ENCODE measurements at regions not wholly inside any gene's neighbourhood (a gene's known extent, or its start where the extent isn't known, plus 50 kb on each side); places are given as distances from the start of the nearest gene placed in this dataset.

DNA sequence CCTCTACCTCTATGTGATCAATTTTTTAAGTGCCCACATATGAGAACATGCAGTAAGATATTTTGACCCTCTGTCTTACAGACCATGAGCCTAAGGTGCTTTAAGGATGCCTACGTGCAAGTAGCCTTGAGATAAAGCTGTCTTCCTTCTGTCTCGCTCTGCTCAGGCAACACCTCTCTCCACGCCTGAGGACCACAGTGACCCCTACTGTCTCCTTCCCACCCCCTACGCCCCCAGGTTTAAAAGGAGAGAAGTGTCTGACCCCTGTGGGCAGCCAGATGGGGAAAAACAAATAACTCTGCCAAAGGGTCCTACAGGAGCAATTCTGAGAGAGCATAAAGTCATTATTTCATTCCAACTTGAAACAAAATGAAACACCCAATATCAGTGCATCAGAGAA lies 286.4 kb upstream of the TMEM132C start:
- TF ChIP-seq NFIC (IDR thresholded peaks at IDR 0.05) (no peak), CREB1 (IDR thresholded peaks at IDR 0.05; ENCODE audit: low read depth) (no peak), YY1 (IDR thresholded peaks at IDR 0.05; ENCODE audit: low read depth) (no peak), EP300 (IDR thresholded peaks at IDR 0.05; ENCODE audit: borderline replicate concordance) (no peak), TAF1 (IDR thresholded peaks at IDR 0.05; ENCODE audit: low read depth) (no peak), TCF12 (IDR thresholded peaks at IDR 0.05; ENCODE audit: low read depth) (no peak), TEAD4 (IDR thresholded peaks at IDR 0.05) (no peak), EGR1 (IDR thresholded peaks at IDR 0.05) (no peak), FOXM1 (IDR thresholded peaks at IDR 0.05; ENCODE audit: borderline replicate concordance, low read depth) (no peak), CEBPB (IDR thresholded peaks at IDR 0.05) (no peak), ZBTB7A (IDR thresholded peaks at IDR 0.05; ENCODE audit: low read depth) (no peak), RAD21 (IDR thresholded peaks at IDR 0.05; ENCODE audit: low read depth) (no peak)
- TF ChIP-seq, protein P1, sequence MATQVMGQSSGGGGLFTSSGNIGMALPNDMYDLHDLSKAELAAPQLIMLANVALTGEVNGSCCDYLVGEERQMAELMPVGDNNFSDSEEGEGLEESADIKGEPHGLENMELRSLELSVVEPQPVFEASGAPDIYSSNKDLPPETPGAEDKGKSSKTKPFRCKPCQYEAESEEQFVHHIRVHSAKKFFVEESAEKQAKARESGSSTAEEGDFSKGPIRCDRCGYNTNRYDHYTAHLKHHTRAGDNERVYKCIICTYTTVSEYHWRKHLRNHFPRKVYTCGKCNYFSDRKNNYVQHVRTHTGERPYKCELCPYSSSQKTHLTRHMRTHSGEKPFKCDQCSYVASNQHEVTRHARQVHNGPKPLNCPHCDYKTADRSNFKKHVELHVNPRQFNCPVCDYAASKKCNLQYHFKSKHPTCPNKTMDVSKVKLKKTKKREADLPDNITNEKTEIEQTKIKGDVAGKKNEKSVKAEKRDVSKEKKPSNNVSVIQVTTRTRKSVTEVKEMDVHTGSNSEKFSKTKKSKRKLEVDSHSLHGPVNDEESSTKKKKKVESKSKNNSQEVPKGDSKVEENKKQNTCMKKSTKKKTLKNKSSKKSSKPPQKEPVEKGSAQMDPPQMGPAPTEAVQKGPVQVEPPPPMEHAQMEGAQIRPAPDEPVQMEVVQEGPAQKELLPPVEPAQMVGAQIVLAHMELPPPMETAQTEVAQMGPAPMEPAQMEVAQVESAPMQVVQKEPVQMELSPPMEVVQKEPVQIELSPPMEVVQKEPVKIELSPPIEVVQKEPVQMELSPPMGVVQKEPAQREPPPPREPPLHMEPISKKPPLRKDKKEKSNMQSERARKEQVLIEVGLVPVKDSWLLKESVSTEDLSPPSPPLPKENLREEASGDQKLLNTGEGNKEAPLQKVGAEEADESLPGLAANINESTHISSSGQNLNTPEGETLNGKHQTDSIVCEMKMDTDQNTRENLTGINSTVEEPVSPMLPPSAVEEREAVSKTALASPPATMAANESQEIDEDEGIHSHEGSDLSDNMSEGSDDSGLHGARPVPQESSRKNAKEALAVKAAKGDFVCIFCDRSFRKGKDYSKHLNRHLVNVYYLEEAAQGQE (IDR thresholded peaks at IDR 0.05; ENCODE audit: low read depth): no peak
- TF ChIP-seq, protein P2, sequence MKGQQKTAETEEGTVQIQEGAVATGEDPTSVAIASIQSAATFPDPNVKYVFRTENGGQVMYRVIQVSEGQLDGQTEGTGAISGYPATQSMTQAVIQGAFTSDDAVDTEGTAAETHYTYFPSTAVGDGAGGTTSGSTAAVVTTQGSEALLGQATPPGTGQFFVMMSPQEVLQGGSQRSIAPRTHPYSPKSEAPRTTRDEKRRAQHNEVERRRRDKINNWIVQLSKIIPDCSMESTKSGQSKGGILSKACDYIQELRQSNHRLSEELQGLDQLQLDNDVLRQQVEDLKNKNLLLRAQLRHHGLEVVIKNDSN (IDR thresholded peaks at IDR 0.05): no peak
- TF ChIP-seq, protein P3, sequence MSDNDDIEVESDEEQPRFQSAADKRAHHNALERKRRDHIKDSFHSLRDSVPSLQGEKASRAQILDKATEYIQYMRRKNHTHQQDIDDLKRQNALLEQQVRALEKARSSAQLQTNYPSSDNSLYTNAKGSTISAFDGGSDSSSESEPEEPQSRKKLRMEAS (IDR thresholded peaks at IDR 0.05): no peak

DNA sequence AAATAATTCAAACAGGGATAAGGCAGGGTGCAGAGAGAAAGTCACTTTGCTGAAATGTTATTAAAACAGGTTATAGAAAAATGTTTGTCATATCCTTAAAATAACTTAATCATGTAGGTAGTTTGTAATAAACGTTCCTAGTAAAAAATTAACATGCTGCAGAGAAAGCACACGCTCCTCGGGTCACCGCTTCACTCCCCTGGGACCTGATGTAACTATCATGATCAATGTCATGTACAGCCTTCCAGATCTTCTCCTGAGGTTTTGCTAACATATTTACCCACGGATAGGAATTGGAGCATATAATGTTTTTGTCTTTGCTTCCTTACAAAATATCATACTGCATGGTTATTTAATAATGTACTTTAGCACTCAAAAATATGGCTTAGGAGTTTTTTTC lies 285.1 kb upstream of the TMEM132C start:
- TF ChIP-seq FOXM1 (IDR thresholded peaks at IDR 0.05; ENCODE audit: borderline replicate concordance, low read depth) (no peak), ZBTB7A (IDR thresholded peaks at IDR 0.05; ENCODE audit: low read depth) (no peak)

DNA sequence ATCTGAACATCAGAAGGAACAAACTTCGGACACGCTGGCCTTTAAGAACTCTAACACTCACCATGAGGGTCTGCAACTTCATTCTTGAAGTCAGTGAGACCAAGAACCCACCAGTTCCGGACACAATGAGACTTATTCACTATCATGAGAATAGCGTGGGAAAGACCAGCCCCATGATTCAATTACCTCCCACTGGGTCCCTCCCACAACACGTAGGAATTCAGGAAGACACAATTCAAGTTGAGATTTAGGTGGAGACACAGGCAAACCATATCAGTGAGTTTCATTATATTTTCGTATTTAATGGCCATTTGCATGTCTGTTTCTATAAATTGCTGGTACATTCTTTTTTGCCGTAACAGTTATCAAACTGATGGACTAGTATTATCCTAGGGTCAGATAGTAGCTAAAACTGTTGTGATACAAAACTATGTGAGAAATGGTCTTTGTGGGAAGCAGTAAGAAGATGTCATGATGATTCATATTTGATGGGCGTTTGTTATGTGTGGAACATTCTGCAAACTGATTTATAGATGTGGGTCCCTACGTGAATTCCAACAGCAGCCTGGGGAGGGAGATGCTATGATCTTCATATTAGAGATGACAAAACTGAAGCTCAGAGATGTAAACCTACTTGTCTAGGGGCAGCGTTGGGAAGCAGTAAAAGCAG lies 282.4 kb upstream of the TMEM132C start:
- no peak for TF ChIP-seq TEAD4 (IDR thresholded peaks at IDR 0.05)
- no peak for TF ChIP-seq CEBPB (IDR thresholded peaks at IDR 0.05)
- no peak for TF ChIP-seq ZBTB7A (IDR thresholded peaks at IDR 0.05; ENCODE audit: low read depth)
- TF ChIP-seq EP300 (IDR thresholded peaks at IDR 0.05; ENCODE audit: borderline replicate concordance): no peak
- no peak for TF ChIP-seq CREB1 (IDR thresholded peaks at IDR 0.05; ENCODE audit: low read depth)
- TF ChIP-seq RAD21 (IDR thresholded peaks at IDR 0.05; ENCODE audit: low read depth): no peak

DNA sequence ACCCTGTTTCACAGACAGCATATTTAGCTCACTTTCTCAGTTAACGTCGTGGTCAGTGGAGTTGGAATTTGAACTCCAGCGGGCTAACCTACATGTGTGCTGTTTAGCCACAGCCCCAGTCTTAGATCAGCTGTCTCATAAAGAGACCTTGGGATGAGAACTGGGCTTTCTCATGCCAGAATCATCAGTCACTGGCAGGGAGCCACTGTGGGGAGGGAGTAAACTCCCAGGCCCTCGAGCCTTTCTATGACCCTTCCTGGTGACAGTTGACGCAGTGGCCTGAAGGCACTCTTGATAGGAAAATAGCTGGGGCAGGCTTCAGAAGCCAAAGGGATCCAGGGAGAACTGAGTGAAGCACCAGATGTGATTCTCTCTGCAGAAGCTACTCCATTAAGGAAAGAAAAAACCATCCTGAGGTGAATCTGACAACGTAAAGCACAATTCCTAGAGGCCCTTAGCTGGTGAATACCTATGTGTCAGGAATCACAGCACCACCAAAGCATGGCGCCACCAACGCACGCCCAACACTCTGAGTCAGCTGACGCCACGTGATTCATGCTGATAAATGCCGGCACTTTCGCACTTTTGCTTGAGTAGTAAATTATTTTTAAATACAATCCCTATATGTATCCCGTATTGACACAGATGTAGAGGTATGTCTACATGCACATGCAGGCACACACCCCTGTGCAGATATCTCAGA lies 279.6 kb upstream of the TMEM132C start:
- no peak for TF ChIP-seq TEAD4 (IDR thresholded peaks at IDR 0.05)
- no peak for TF ChIP-seq EGR1 (IDR thresholded peaks at IDR 0.05)
- no peak for TF ChIP-seq FOXM1 (IDR thresholded peaks at IDR 0.05; ENCODE audit: borderline replicate concordance, low read depth)
- no peak for TF ChIP-seq ZBTB7A (IDR thresholded peaks at IDR 0.05; ENCODE audit: low read depth)
- no peak for TF ChIP-seq TAF1 (IDR thresholded peaks at IDR 0.05; ENCODE audit: low read depth)
- no peak for TF ChIP-seq CEBPB (IDR thresholded peaks at IDR 0.05)
- TF ChIP-seq, protein P2 (IDR thresholded peaks at IDR 0.05): no peak
- TF ChIP-seq TCF12 (IDR thresholded peaks at IDR 0.05; ENCODE audit: low read depth): no peak
- TF ChIP-seq, protein P3 (IDR thresholded peaks at IDR 0.05): no peak
- TF ChIP-seq, protein P1 (IDR thresholded peaks at IDR 0.05; ENCODE audit: low read depth): no peak
- TF ChIP-seq RAD21 (IDR thresholded peaks at IDR 0.05; ENCODE audit: low read depth): no peak
- no peak for TF ChIP-seq NFIC (IDR thresholded peaks at IDR 0.05)
- no peak for TF ChIP-seq CREB1 (IDR thresholded peaks at IDR 0.05; ENCODE audit: low read depth)
- no peak for TF ChIP-seq YY1 (IDR thresholded peaks at IDR 0.05; ENCODE audit: low read depth)
- no peak for TF ChIP-seq EP300 (IDR thresholded peaks at IDR 0.05; ENCODE audit: borderline replicate concordance)

DNA sequence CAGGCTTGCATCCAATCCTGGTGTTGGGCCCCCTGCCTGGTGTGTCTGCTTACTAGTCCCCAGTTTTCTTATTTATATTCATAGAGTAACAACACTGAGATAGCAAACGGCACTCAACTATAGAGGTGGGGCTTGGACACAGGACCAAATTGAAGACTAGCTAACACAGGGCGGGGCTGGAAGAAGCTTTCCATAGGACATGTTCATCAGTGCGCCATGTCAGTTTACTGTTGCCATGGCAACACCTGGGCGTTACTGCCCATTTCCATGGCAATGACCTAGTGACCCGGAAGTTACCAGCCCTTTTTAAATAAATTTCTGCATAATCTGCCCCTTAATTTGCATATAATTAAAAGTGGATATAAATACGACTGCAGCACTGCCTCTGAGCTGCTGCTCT lies 275.5 kb upstream of the TMEM132C start:
- TF ChIP-seq EGR1 (IDR thresholded peaks at IDR 0.05) (no peak), YY1 (IDR thresholded peaks at IDR 0.05; ENCODE audit: low read depth) (no peak), ZBTB7A (IDR thresholded peaks at IDR 0.05; ENCODE audit: low read depth) (no peak), TEAD4 (IDR thresholded peaks at IDR 0.05) (no peak), FOXM1 (IDR thresholded peaks at IDR 0.05; ENCODE audit: borderline replicate concordance, low read depth) (no peak), TCF12 (IDR thresholded peaks at IDR 0.05; ENCODE audit: low read depth) (no peak), CREB1 (IDR thresholded peaks at IDR 0.05; ENCODE audit: low read depth) (no peak), EP300 (IDR thresholded peaks at IDR 0.05; ENCODE audit: borderline replicate concordance) (no peak), CEBPB (IDR thresholded peaks at IDR 0.05) (no peak), RAD21 (IDR thresholded peaks at IDR 0.05; ENCODE audit: low read depth) (no peak), NFIC (IDR thresholded peaks at IDR 0.05) (no peak), TAF1 (IDR thresholded peaks at IDR 0.05; ENCODE audit: low read depth) (no peak)
- TF ChIP-seq, protein P3 (IDR thresholded peaks at IDR 0.05): no peak
- TF ChIP-seq, protein P2 (IDR thresholded peaks at IDR 0.05): no peak
- TF ChIP-seq, protein P1 (IDR thresholded peaks at IDR 0.05; ENCODE audit: low read depth): no peak
